Lower leg skin (tissue), 4 donors: ENCODE measurements at regions not wholly inside any gene's neighbourhood (a gene's known extent, or its start where the extent isn't known, plus 50 kb on each side); places are given as distances from the start of the nearest gene placed in this dataset.

Source experiments
- DNase-seq, 2 donors: peaks; one replicate each; pipeline ENCODE4 v3.0.0-alpha.2; 2019; ENCODE audit warnings: low spot score in 2 of 2
- H3K4me3 ChIP-seq: fragments of 200-600 bp; sonication (generic); 2 replicates; pipeline ENCODE4 v1.5.1; 2017; ENCODE audit warnings: mild to moderate bottlenecking, low read depth; ENCODE audit not compliant: poor library complexity, severe bottlenecking
- CTCF ChIP-seq, 3 donors: fragments of 450-650 bp; IDR thresholded peaks; one replicate each; pipeline ENCODE4 v1.5.1; 2016; ENCODE audit warnings: antibody characterized with exemption in 3 of 3, mild to moderate bottlenecking in 3 of 3, moderate library complexity in 2 of 3
- POLR2A ChIP-seq, 2 donors: fragments of 450-650 bp; IDR thresholded peaks; one replicate each; pipeline ENCODE4 v1.6.1; 2016 to 2017; ENCODE audit warnings: antibody characterized with exemption in 2 of 2, mild to moderate bottlenecking in 1 of 2, moderate library complexity in 1 of 2
- WGBS, 2 donors: methylation state at CpG; one replicate each; pipeline ENCODE4 v1.1.5; 2018; 5-methylcytosine and 5-hydroxymethylcytosine counted together
- intact Hi-C: fragments of 100-400 bp; cut with DNase I; formaldehyde crosslinking; loops from one replicate; pipeline ENCODE4 v1.15.0; 2023; ENCODE audit warnings: low total_unique reads

- 82 to 83% methylated on average over 5 of the region's 5 CpGs for WGBS, 2 donors
- no peak for DNase-seq
- TF ChIP-seq POLR2A (IDR thresholded peaks at IDR 0.05) (no peak), CTCF (IDR thresholded peaks at IDR 0.05) (no peak)
- intact Hi-C loops, result no loop called here
- no peak overlapping the region for H3K4me3 ChIP-seq
Measured at GRCh38 chr7:115721293-115722217, 309.0 kb downstream of the TFEC start.

GRCh38 chr7:115719963-115720362 is 310.6 kb downstream of the TFEC start:
- no peak overlapping the region for H3K4me3 ChIP-seq
- no peak for DNase-seq
- WGBS, 2 donors, result 71 to 77% methylated on average over 5 of the region's 5 CpGs
- intact Hi-C loops, result no loop called here
- no peak for TF ChIP-seq POLR2A (IDR thresholded peaks at IDR 0.05)
- no peak for TF ChIP-seq CTCF (IDR thresholded peaks at IDR 0.05)

GRCh38 chr7:115709664-115710063 is 320.9 kb downstream of the TFEC start:
- no peak for DNase-seq
- TF ChIP-seq CTCF (IDR thresholded peaks at IDR 0.05), result no peak
- TF ChIP-seq POLR2A (IDR thresholded peaks at IDR 0.05), result no peak
- H3K4me3 ChIP-seq, result no peak overlapping the region
- WGBS, 2 donors, result 95% methylated on average over 6 of the region's 6 CpGs
- intact Hi-C loops, result no loop called here

GRCh38 chr7:115708013-115708341 is 322.6 kb downstream of the TFEC start:
- 75 to 78% methylated on average over 4 of the region's 4 CpGs for WGBS, 2 donors
- intact Hi-C loops, result no loop called here
- no peak overlapping the region for H3K4me3 ChIP-seq
- DNase-seq, result no peak
- TF ChIP-seq CTCF (IDR thresholded peaks at IDR 0.05) (no peak), POLR2A (IDR thresholded peaks at IDR 0.05) (no peak)

GRCh38 chr7:115707258-115708012 is 323.1 kb downstream of the TFEC start:
- DNase-seq, result no peak
- WGBS, 2 donors, result 67 to 68% methylated on average over 12 of the region's 12 CpGs
- intact Hi-C loops, result no loop called here
- H3K4me3 ChIP-seq, result no peak overlapping the region
- no peak for TF ChIP-seq POLR2A (IDR thresholded peaks at IDR 0.05)
- TF ChIP-seq CTCF (IDR thresholded peaks at IDR 0.05), result no peak
